HEK293 (cell line): ENCODE measurements at regions not wholly inside any gene's neighbourhood (a gene's known extent, or its start where the extent isn't known, plus 50 kb on each side); places are given as distances from the start of the nearest gene placed in this dataset.

Experiments used
- GLIS2 ChIP-seq: fragments of 450-650 bp; formaldehyde crosslinking; IDR thresholded peaks from 2 replicates; pipeline ENCODE4 v1.5.1; 2016; ENCODE audit warnings: missing biosample characterization, missing genetic modification characterization
- KLF7 ChIP-seq: fragments of 450-650 bp; formaldehyde crosslinking; IDR thresholded peaks from 2 replicates; pipeline ENCODE4 v1.5.1; 2016; ENCODE audit warnings: missing biosample characterization, missing genetic modification characterization, borderline replicate concordance
- YY1 ChIP-seq: fragments of 450-650 bp; formaldehyde crosslinking; IDR thresholded peaks from 2 replicates; pipeline ENCODE4 v1.5.1; 2018; ENCODE audit warnings: missing biosample characterization, missing genetic modification characterization
- ZNF138 ChIP-seq: fragments of 450-650 bp; formaldehyde crosslinking; IDR thresholded peaks from 2 replicates; pipeline ENCODE4 v1.5.1; 2016; ENCODE audit warnings: missing biosample characterization, missing genetic modification characterization, borderline replicate concordance
- ZNF157 ChIP-seq: fragments of 450-650 bp; formaldehyde crosslinking; IDR thresholded peaks from 2 replicates; pipeline ENCODE4 v1.5.1; 2016; ENCODE audit warnings: missing biosample characterization, missing genetic modification characterization
- ZNF169 ChIP-seq: fragments of 450-650 bp; formaldehyde crosslinking; IDR thresholded peaks from 2 replicates; pipeline ENCODE4 v1.5.1; 2016; ENCODE audit warnings: missing biosample characterization, missing genetic modification characterization
- ZNF266 ChIP-seq: fragments of 450-650 bp; formaldehyde crosslinking; IDR thresholded peaks from 2 replicates; pipeline ENCODE4 v1.5.1; 2016; ENCODE audit warnings: missing biosample characterization, missing genetic modification characterization, low read depth
- ZNF394 ChIP-seq: fragments of 450-650 bp; formaldehyde crosslinking; IDR thresholded peaks from 2 replicates; pipeline ENCODE4 v1.5.1; 2016; ENCODE audit warnings: missing biosample characterization, missing genetic modification characterization, mild to moderate bottlenecking, moderate library complexity, borderline replicate concordance
- ZNF530 ChIP-seq: fragments of 450-650 bp; formaldehyde crosslinking; IDR thresholded peaks from 2 replicates; pipeline ENCODE4 v1.5.1; 2016; ENCODE audit warnings: low read depth, missing biosample characterization, missing genetic modification characterization
- ZNF544 ChIP-seq: fragments of 450-650 bp; formaldehyde crosslinking; IDR thresholded peaks from 2 replicates; pipeline ENCODE4 v1.5.0; 2017; ENCODE audit warnings: missing biosample characterization, missing genetic modification characterization
- ZNF561 ChIP-seq: fragments of 450-650 bp; IDR thresholded peaks from 2 replicates; pipeline ENCODE4 v1.5.1; 2018; ENCODE audit warnings: missing biosample characterization, missing genetic modification characterization, borderline replicate concordance
- ZNF600 ChIP-seq: fragments of 450-650 bp; formaldehyde crosslinking; IDR thresholded peaks from 2 replicates; pipeline ENCODE4 v1.5.1; 2016; ENCODE audit warnings: missing biosample characterization, missing genetic modification characterization
- ZNF610 ChIP-seq: fragments of 450-650 bp; formaldehyde crosslinking; IDR thresholded peaks from 2 replicates; pipeline ENCODE4 v1.5.1; 2016; ENCODE audit warnings: missing biosample characterization, missing genetic modification characterization, borderline replicate concordance
- ZNF623 ChIP-seq: fragments of 450-650 bp; formaldehyde crosslinking; IDR thresholded peaks from 2 replicates; pipeline ENCODE4 v1.5.1; 2016; ENCODE audit warnings: missing biosample characterization, missing genetic modification characterization
- ZNF677 ChIP-seq: fragments of 450-650 bp; IDR thresholded peaks from 2 replicates; pipeline ENCODE4 v1.5.0; 2018; ENCODE audit warnings: missing biosample characterization, mild to moderate bottlenecking, missing genetic modification characterization, moderate library complexity
- ZNF768 ChIP-seq: fragments of 450-650 bp; formaldehyde crosslinking; IDR thresholded peaks from 2 replicates; pipeline ENCODE4 v1.5.1; 2018; ENCODE audit warnings: missing biosample characterization, mild to moderate bottlenecking, missing genetic modification characterization
- TF ChIP-seq, protein P1 (sequence below): fragments of 450-650 bp; formaldehyde crosslinking; IDR thresholded peaks from 2 replicates; pipeline ENCODE4 v1.5.1; 2016; ENCODE audit warnings: missing biosample characterization, missing genetic modification characterization
- TF ChIP-seq, protein P2 (sequence below): fragments of 450-650 bp; formaldehyde crosslinking; IDR thresholded peaks from 2 replicates; pipeline ENCODE4 v1.5.1; 2017; ENCODE audit warnings: missing biosample characterization, missing genetic modification characterization
- TF ChIP-seq, protein P3 (sequence below): fragments of 450-650 bp; formaldehyde crosslinking; IDR thresholded peaks from 2 replicates; pipeline ENCODE4 v1.5.1; 2016; ENCODE audit warnings: missing biosample characterization, missing genetic modification characterization
- TF ChIP-seq, protein P4 (sequence below): fragments of 450-650 bp; formaldehyde crosslinking; IDR thresholded peaks from 2 replicates; pipeline ENCODE4 v1.5.1; 2016; ENCODE audit warnings: missing biosample characterization, missing genetic modification characterization
- TF ChIP-seq, protein P5 (sequence below): fragments of 450-650 bp; formaldehyde crosslinking; IDR thresholded peaks from 2 replicates; pipeline ENCODE4 v1.5.1; 2016; ENCODE audit warnings: missing biosample characterization, missing genetic modification characterization, borderline replicate concordance
- TF ChIP-seq, protein P6 (sequence below): fragments of 450-650 bp; formaldehyde crosslinking; IDR thresholded peaks from 2 replicates; pipeline ENCODE4 v1.5.1; 2016; ENCODE audit warnings: missing biosample characterization, missing genetic modification characterization
- TF ChIP-seq, protein P7 (sequence below): fragments of 450-650 bp; formaldehyde crosslinking; IDR thresholded peaks from 2 replicates; pipeline ENCODE4 v1.5.1; 2016; ENCODE audit warnings: missing biosample characterization, missing genetic modification characterization, borderline replicate concordance

DNA sequence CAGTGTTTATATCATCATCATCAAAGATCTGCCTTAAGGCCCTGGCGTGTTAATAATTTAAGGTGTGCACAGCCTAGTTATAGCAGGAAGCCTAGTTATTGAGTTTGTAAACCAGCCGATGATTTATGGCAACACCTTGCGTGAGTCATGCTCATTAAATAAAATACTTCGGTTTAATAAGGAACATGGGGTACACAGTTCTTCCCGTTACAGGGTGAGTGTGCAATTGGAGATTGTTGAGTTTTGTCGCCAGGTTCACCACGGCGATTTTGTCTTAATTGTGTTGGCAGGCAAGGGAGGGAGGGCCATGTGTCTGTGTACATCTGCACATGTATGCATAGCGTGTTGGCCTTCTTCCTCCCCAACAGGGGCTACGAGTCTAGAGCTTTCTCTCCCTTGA, 104.0 kb downstream of the TFAP2A start (continued):
- TF ChIP-seq, protein P1, sequence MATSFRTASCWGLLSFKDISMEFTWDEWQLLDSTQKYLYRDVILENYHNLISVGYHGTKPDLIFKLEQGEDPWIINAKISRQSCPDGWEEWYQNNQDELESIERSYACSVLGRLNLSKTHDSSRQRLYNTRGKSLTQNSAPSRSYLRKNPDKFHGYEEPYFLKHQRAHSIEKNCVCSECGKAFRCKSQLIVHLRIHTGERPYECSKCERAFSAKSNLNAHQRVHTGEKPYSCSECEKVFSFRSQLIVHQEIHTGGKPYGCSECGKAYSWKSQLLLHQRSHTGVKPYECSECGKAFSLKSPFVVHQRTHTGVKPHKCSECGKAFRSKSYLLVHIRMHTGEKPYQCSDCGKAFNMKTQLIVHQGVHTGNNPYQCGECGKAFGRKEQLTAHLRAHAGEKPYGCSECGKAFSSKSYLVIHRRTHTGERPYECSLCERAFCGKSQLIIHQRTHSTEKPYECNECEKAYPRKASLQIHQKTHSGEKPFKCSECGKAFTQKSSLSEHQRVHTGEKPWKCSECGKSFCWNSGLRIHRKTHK (tag by site-specific recombination) = no peak
- TF ChIP-seq ZNF138 (tag by site-specific recombination) = no peak
- no peak for TF ChIP-seq ZNF266 (tag by site-specific recombination)
- TF ChIP-seq, protein P2, sequence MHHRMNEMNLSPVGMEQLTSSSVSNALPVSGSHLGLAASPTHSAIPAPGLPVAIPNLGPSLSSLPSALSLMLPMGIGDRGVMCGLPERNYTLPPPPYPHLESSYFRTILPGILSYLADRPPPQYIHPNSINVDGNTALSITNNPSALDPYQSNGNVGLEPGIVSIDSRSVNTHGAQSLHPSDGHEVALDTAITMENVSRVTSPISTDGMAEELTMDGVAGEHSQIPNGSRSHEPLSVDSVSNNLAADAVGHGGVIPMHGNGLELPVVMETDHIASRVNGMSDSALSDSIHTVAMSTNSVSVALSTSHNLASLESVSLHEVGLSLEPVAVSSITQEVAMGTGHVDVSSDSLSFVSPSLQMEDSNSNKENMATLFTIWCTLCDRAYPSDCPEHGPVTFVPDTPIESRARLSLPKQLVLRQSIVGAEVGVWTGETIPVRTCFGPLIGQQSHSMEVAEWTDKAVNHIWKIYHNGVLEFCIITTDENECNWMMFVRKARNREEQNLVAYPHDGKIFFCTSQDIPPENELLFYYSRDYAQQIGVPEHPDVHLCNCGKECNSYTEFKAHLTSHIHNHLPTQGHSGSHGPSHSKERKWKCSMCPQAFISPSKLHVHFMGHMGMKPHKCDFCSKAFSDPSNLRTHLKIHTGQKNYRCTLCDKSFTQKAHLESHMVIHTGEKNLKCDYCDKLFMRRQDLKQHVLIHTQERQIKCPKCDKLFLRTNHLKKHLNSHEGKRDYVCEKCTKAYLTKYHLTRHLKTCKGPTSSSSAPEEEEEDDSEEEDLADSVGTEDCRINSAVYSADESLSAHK (tag by site-specific recombination) = peak; percentile 75; the same call in 1 of the 2 replicates
- no peak for TF ChIP-seq YY1 (tag by site-specific recombination)
- TF ChIP-seq ZNF530 = no peak
- 0 out of 2 replicates have a peak, but pooled peaks have one; percentile 8 for TF ChIP-seq GLIS2 (tag by site-specific recombination)
- TF ChIP-seq, protein P3, sequence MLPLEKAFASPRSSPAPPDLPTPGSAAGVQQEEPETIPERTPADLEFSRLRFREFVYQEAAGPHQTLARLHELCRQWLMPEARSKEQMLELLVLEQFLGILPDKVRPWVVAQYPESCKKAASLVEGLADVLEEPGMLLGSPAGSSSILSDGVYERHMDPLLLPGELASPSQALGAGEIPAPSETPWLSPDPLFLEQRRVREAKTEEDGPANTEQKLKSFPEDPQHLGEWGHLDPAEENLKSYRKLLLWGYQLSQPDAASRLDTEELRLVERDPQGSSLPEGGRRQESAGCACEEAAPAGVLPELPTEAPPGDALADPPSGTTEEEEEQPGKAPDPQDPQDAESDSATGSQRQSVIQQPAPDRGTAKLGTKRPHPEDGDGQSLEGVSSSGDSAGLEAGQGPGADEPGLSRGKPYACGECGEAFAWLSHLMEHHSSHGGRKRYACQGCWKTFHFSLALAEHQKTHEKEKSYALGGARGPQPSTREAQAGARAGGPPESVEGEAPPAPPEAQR (tag by site-specific recombination) = no peak
- TF ChIP-seq, protein P4, sequence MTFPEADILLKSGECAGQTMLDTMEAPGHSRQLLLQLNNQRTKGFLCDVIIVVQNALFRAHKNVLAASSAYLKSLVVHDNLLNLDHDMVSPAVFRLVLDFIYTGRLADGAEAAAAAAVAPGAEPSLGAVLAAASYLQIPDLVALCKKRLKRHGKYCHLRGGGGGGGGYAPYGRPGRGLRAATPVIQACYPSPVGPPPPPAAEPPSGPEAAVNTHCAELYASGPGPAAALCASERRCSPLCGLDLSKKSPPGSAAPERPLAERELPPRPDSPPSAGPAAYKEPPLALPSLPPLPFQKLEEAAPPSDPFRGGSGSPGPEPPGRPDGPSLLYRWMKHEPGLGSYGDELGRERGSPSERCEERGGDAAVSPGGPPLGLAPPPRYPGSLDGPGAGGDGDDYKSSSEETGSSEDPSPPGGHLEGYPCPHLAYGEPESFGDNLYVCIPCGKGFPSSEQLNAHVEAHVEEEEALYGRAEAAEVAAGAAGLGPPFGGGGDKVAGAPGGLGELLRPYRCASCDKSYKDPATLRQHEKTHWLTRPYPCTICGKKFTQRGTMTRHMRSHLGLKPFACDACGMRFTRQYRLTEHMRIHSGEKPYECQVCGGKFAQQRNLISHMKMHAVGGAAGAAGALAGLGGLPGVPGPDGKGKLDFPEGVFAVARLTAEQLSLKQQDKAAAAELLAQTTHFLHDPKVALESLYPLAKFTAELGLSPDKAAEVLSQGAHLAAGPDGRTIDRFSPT = peak; percentile 81
- no peak for TF ChIP-seq ZNF157 (tag by site-specific recombination)
- TF ChIP-seq KLF7 (tag by site-specific recombination) = no peak
- TF ChIP-seq ZNF600 = peak; percentile 76
- no peak for TF ChIP-seq ZNF623 (tag by site-specific recombination)
- TF ChIP-seq, protein P5, sequence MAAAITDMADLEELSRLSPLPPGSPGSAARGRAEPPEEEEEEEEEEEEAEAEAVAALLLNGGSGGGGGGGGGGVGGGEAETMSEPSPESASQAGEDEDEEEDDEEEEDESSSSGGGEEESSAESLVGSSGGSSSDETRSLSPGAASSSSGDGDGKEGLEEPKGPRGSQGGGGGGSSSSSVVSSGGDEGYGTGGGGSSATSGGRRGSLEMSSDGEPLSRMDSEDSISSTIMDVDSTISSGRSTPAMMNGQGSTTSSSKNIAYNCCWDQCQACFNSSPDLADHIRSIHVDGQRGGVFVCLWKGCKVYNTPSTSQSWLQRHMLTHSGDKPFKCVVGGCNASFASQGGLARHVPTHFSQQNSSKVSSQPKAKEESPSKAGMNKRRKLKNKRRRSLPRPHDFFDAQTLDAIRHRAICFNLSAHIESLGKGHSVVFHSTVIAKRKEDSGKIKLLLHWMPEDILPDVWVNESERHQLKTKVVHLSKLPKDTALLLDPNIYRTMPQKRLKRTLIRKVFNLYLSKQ = no peak
- peak; percentile 30; the same call in 1 of the 2 replicates for TF ChIP-seq ZNF394 (tag by site-specific recombination)
- TF ChIP-seq ZNF169 (tag by site-specific recombination) = no peak
- no peak for TF ChIP-seq ZNF768 (tag by site-specific recombination)
- TF ChIP-seq ZNF544 (tag by site-specific recombination) = no peak
- TF ChIP-seq, protein P6, sequence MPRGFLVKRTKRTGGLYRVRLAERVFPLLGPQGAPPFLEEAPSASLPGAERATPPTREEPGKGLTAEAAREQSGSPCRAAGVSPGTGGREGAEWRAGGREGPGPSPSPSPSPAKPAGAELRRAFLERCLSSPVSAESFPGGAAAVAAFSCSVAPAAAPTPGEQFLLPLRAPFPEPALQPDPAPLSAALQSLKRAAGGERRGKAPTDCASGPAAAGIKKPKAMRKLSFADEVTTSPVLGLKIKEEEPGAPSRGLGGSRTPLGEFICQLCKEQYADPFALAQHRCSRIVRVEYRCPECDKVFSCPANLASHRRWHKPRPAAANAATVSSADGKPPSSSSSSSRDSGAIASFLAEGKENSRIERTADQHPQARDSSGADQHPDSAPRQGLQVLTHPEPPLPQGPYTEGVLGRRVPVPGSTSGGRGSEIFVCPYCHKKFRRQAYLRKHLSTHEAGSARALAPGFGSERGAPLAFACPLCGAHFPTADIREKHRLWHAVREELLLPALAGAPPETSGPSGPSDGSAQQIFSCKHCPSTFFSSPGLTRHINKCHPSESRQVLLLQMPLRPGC (tag by site-specific recombination) = peak; percentile 86
- TF ChIP-seq, protein P7, sequence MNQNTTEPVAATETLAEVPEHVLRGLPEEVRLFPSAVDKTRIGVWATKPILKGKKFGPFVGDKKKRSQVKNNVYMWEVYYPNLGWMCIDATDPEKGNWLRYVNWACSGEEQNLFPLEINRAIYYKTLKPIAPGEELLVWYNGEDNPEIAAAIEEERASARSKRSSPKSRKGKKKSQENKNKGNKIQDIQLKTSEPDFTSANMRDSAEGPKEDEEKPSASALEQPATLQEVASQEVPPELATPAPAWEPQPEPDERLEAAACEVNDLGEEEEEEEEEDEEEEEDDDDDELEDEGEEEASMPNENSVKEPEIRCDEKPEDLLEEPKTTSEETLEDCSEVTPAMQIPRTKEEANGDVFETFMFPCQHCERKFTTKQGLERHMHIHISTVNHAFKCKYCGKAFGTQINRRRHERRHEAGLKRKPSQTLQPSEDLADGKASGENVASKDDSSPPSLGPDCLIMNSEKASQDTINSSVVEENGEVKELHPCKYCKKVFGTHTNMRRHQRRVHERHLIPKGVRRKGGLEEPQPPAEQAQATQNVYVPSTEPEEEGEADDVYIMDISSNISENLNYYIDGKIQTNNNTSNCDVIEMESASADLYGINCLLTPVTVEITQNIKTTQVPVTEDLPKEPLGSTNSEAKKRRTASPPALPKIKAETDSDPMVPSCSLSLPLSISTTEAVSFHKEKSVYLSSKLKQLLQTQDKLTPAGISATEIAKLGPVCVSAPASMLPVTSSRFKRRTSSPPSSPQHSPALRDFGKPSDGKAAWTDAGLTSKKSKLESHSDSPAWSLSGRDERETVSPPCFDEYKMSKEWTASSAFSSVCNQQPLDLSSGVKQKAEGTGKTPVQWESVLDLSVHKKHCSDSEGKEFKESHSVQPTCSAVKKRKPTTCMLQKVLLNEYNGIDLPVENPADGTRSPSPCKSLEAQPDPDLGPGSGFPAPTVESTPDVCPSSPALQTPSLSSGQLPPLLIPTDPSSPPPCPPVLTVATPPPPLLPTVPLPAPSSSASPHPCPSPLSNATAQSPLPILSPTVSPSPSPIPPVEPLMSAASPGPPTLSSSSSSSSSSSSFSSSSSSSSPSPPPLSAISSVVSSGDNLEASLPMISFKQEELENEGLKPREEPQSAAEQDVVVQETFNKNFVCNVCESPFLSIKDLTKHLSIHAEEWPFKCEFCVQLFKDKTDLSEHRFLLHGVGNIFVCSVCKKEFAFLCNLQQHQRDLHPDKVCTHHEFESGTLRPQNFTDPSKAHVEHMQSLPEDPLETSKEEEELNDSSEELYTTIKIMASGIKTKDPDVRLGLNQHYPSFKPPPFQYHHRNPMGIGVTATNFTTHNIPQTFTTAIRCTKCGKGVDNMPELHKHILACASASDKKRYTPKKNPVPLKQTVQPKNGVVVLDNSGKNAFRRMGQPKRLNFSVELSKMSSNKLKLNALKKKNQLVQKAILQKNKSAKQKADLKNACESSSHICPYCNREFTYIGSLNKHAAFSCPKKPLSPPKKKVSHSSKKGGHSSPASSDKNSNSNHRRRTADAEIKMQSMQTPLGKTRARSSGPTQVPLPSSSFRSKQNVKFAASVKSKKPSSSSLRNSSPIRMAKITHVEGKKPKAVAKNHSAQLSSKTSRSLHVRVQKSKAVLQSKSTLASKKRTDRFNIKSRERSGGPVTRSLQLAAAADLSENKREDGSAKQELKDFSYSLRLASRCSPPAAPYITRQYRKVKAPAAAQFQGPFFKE = no peak
- peak; percentile 41; the same call in 1 of the 2 replicates for TF ChIP-seq ZNF561 (tag by site-specific recombination)
- TF ChIP-seq ZNF677 (tag by site-specific recombination) = no peak
- no peak for TF ChIP-seq ZNF610
